ENCODE measurements at regions not wholly inside any gene's neighbourhood (a gene's known extent, or its start where the extent isn't known, plus 50 kb on each side); places are given as distances from the start of the nearest gene placed in this dataset.

GRCh38 chr19:28242317-28242927 lies 970.5 kb downstream of the UQCRFS1 start:
- CTCF ChIA-PET, result interaction anchor here (0.6 to 0.8 kb wide), 2 partner anchors 12 to 637 kb away, joined by 3 to 4 read pairs; no protein-coding TSS in a partner anchor
- POLR2A ChIA-PET, result no interaction called here
- TF ChIP-seq HDGF (IDR thresholded peaks at IDR 0.05; ENCODE audit: borderline replicate concordance), result no peak
- no peak for TF ChIP-seq NFRKB (IDR thresholded peaks at IDR 0.05)
- TF ChIP-seq L3MBTL2 (conservative IDR thresholded peaks at IDR 0.05), result no peak
- no peak for TF ChIP-seq BHLHE40 (IDR thresholded peaks at IDR 0.05; ENCODE audit: borderline replicate concordance)
- no peak for TF ChIP-seq CTBP1 (IDR thresholded peaks at IDR 0.05; ENCODE audit: borderline replicate concordance)
- TF ChIP-seq ELF4 (IDR thresholded peaks at IDR 0.05), result no peak
- TF ChIP-seq ZNF384 (IDR thresholded peaks at IDR 0.05), result no peak
- TF ChIP-seq SP1 (IDR thresholded peaks at IDR 0.05), result no peak
- TF ChIP-seq TARDBP (IDR thresholded peaks at IDR 0.05), result no peak
- no peak for TF ChIP-seq SUZ12 (IDR thresholded peaks at IDR 0.05)
- TF ChIP-seq PKNOX1 (IDR thresholded peaks at IDR 0.05), result no peak
- no peak for TF ChIP-seq LEF1 (IDR thresholded peaks at IDR 0.05; ENCODE audit: borderline replicate concordance)
- TF ChIP-seq ARNT (IDR thresholded peaks at IDR 0.05), result no peak
- no peak for TF ChIP-seq FOXA1 (IDR thresholded peaks at IDR 0.05)
- no peak for TF ChIP-seq FOXM1 (IDR thresholded peaks at IDR 0.05; ENCODE audit: borderline replicate concordance)
- no peak for TF ChIP-seq FOXK2 (IDR thresholded peaks at IDR 0.05)
- peak; percentile 13 for DNase-seq (ENCODE audit: extremely low spot score)

GRCh38 chr19:28239270-28239669 lies 973.7 kb downstream of the UQCRFS1 start:
- TF ChIP-seq L3MBTL2 (conservative IDR thresholded peaks at IDR 0.05) (no peak), TARDBP (IDR thresholded peaks at IDR 0.05) (no peak), FOXK2 (IDR thresholded peaks at IDR 0.05) (no peak), BHLHE40 (IDR thresholded peaks at IDR 0.05; ENCODE audit: borderline replicate concordance) (no peak), LEF1 (IDR thresholded peaks at IDR 0.05; ENCODE audit: borderline replicate concordance) (no peak), FOXA1 (IDR thresholded peaks at IDR 0.05) (no peak), ZNF384 (IDR thresholded peaks at IDR 0.05) (no peak), NFRKB (IDR thresholded peaks at IDR 0.05) (no peak), FOXM1 (IDR thresholded peaks at IDR 0.05; ENCODE audit: borderline replicate concordance) (no peak), HDGF (IDR thresholded peaks at IDR 0.05; ENCODE audit: borderline replicate concordance) (no peak)
- no peak for DNase-seq (ENCODE audit: extremely low spot score)
- CTCF ChIA-PET, result no interaction called here
- POLR2A ChIA-PET, result no interaction called here

GRCh38 chr19:28238270-28238820 lies 974.6 kb downstream of the UQCRFS1 start:
- ChIA-PET POLR2A (no interaction called here), CTCF (no interaction called here)
- DNase-seq (ENCODE audit: extremely low spot score), result no peak
- TF ChIP-seq TARDBP (IDR thresholded peaks at IDR 0.05) (no peak), FOXA1 (IDR thresholded peaks at IDR 0.05) (no peak), FOXK2 (IDR thresholded peaks at IDR 0.05) (no peak), ZNF384 (IDR thresholded peaks at IDR 0.05) (no peak), LEF1 (IDR thresholded peaks at IDR 0.05; ENCODE audit: borderline replicate concordance) (no peak), ELF4 (IDR thresholded peaks at IDR 0.05) (no peak), PKNOX1 (IDR thresholded peaks at IDR 0.05) (no peak)

- TF ChIP-seq TARDBP (IDR thresholded peaks at IDR 0.05) (no peak), PKNOX1 (IDR thresholded peaks at IDR 0.05) (no peak), FOXA1 (IDR thresholded peaks at IDR 0.05) (no peak)
- no peak for DNase-seq (ENCODE audit: extremely low spot score)
- ChIA-PET CTCF (no interaction called here), POLR2A (no interaction called here)
Observed at GRCh38 chr19:28235606-28236125, 977.3 kb downstream of the UQCRFS1 start.

GRCh38 chr19:28234637-28235036 lies 978.3 kb downstream of the UQCRFS1 start:
- POLR2A ChIA-PET, result no interaction called here
- TF ChIP-seq ZNF384 (IDR thresholded peaks at IDR 0.05) (no peak), TARDBP (IDR thresholded peaks at IDR 0.05) (no peak), NFRKB (IDR thresholded peaks at IDR 0.05) (no peak), BHLHE40 (IDR thresholded peaks at IDR 0.05; ENCODE audit: borderline replicate concordance) (no peak), L3MBTL2 (conservative IDR thresholded peaks at IDR 0.05) (no peak), PKNOX1 (IDR thresholded peaks at IDR 0.05) (no peak), ARNT (IDR thresholded peaks at IDR 0.05) (no peak)
- no peak for DNase-seq (ENCODE audit: extremely low spot score)
- CTCF ChIA-PET, result interaction anchor here (0.7 kb wide), 1 partner anchor 174 kb away, joined by 3 read pairs; no protein-coding TSS in a partner anchor

GRCh38 chr19:28228854-28229253 lies 984.1 kb downstream of the UQCRFS1 start:
- no peak for TF ChIP-seq HDGF (IDR thresholded peaks at IDR 0.05; ENCODE audit: borderline replicate concordance)
- TF ChIP-seq LEF1 (IDR thresholded peaks at IDR 0.05; ENCODE audit: borderline replicate concordance), result no peak
- no peak for TF ChIP-seq L3MBTL2 (conservative IDR thresholded peaks at IDR 0.05)
- TF ChIP-seq SUZ12 (IDR thresholded peaks at IDR 0.05), result no peak
- ChIA-PET POLR2A (no interaction called here), CTCF (no interaction called here)
- no peak for DNase-seq (ENCODE audit: extremely low spot score)
